ENCODE measurements at regions not wholly inside any gene's neighbourhood (a gene's known extent, or its start where the extent isn't known, plus 50 kb on each side); places are given as distances from the start of the nearest gene placed in this dataset.
"Not testable (repeated sequence)": the region's sequence is repeated elsewhere in the genome, so short reads cannot be mapped to it uniquely, and the experiment has no call there.

GRCh38 chr5:157963244-157963643, 104.3 kb upstream of the CLINT1 start:
- intact Hi-C loops (cut with DNase I) = no loop called here
- Histone ChIP-seq H3K4me3 (no peak overlapping the region), H3K4me1 (no peaks in the 10 kb centered on the region), H3K27ac (no peak overlapping the region), H3K36me3 (no peaks in the 10 kb centered on the region), H3K9me3 (no peaks in the 10 kb centered on the region), H3K27me3 (no peaks in the 10 kb centered on the region)
- 86% methylated on average over 2 of the region's 2 CpGs for WGBS (ENCODE audit: insufficient coverage, low coverage, low lambda C conversion rate, missing lambda C conversion rate)
- no peak for DNase-seq
- no peak for TF ChIP-seq POLR2A (IDR thresholded peaks at IDR 0.05)
- no peak for TF ChIP-seq CTCF (IDR thresholded peaks at IDR 0.05)
- ATAC-seq = no peak

GRCh38 chr5:157962686-157963085, 103.7 kb upstream of the CLINT1 start:
- intact Hi-C loops (cut with DNase I); H3K4me3 ChIP-seq; DNase-seq; ATAC-seq; H3K9me3 ChIP-seq; H3K27me3 ChIP-seq; H3K27ac ChIP-seq; H3K36me3 ChIP-seq; H3K4me1 ChIP-seq: not testable (repeated sequence)
- WGBS (ENCODE audit: insufficient coverage, low coverage, low lambda C conversion rate, missing lambda C conversion rate) = 93% methylated on average over 5 of the region's 8 CpGs

- H3K4me3 ChIP-seq = no peak overlapping the region
- H3K36me3 ChIP-seq = no peaks in the 10 kb centered on the region
- no peaks in the 10 kb centered on the region for H3K4me1 ChIP-seq
- TF ChIP-seq CTCF (IDR thresholded peaks at IDR 0.05) = no peak
- no peak for TF ChIP-seq POLR2A (IDR thresholded peaks at IDR 0.05)
- no peaks in the 10 kb centered on the region for H3K27me3 ChIP-seq
- H3K9me3 ChIP-seq = no peaks in the 10 kb centered on the region
- DNase-seq (no peak), ATAC-seq (no peak)
- WGBS (ENCODE audit: insufficient coverage, low coverage, low lambda C conversion rate, missing lambda C conversion rate) = 70% methylated on average over 6 of the region's 6 CpGs
- intact Hi-C loops (cut with DNase I) = no loop called here
- no peak overlapping the region for H3K27ac ChIP-seq
Observed at GRCh38 chr5:157961896-157962590, 103.1 kb upstream of the CLINT1 start.

GRCh38 chr5:157961176-157961575, 102.2 kb upstream of the CLINT1 start:
- H3K27me3 ChIP-seq = no peaks in the 10 kb centered on the region
- no peak overlapping the region for H3K27ac ChIP-seq
- no peaks in the 10 kb centered on the region for H3K9me3 ChIP-seq
- H3K4me1 ChIP-seq = no peaks in the 10 kb centered on the region
- 81% methylated on average over 9 of the region's 9 CpGs for WGBS (ENCODE audit: insufficient coverage, low coverage, low lambda C conversion rate, missing lambda C conversion rate)
- H3K4me3 ChIP-seq = no peak overlapping the region
- TF ChIP-seq CTCF (IDR thresholded peaks at IDR 0.05) = no peak
- TF ChIP-seq POLR2A (IDR thresholded peaks at IDR 0.05) = no peak
- intact Hi-C loops (cut with DNase I) = no loop called here
- no peaks in the 10 kb centered on the region for H3K36me3 ChIP-seq
- DNase-seq = no peak
- no peak for ATAC-seq

GRCh38 chr5:157959370-157959769, 100.4 kb upstream of the CLINT1 start:
- H3K9me3 ChIP-seq = no peaks in the 10 kb centered on the region
- ATAC-seq (no peak), DNase-seq (no peak)
- H3K27ac ChIP-seq = no peak overlapping the region
- no peaks in the 10 kb centered on the region for H3K36me3 ChIP-seq
- TF ChIP-seq POLR2A (IDR thresholded peaks at IDR 0.05) (no peak), CTCF (IDR thresholded peaks at IDR 0.05) (no peak)
- intact Hi-C loops (cut with DNase I) = no loop called here
- no peaks in the 10 kb centered on the region for H3K4me1 ChIP-seq
- H3K27me3 ChIP-seq = no peaks in the 10 kb centered on the region
- H3K4me3 ChIP-seq = no peak overlapping the region
